ENCODE measurements at regions not wholly inside any gene's neighbourhood (a gene's known extent, or its start where the extent isn't known, plus 50 kb on each side); places are given as distances from the start of the nearest gene placed in this dataset.

GRCh38 chr6:139801571-139802321, 427.3 kb upstream of the CITED2 start (continued):
- TF ChIP-seq U2AF2 (optimal IDR thresholded peaks at IDR 0.05; ENCODE audit: low read depth, low read length) (no peak), MIER1 (IDR thresholded peaks at IDR 0.05; ENCODE audit: low read depth) (peak; percentile 89), MAFG (tag; conservative IDR thresholded peaks at IDR 0.05) (peak; percentile 50; the same call in 1 of the 2 replicates), AFF1 (IDR thresholded peaks at IDR 0.05; ENCODE audit: low read depth in 1 of 2, partially characterized antibody in 2 of 2) (peak in 1 of 2 experiments; percentile 31), ZNF717 (CRISPR knock-in tag; IDR thresholded peaks at IDR 0.05) (no peak), USF2 (CRISPR knock-in tag; IDR thresholded peaks at IDR 0.05) (no peak), MEIS2 (IDR thresholded peaks at IDR 0.05; ENCODE audit: partially characterized antibody) (peak; percentile 31), ZNF24 (IDR thresholded peaks at IDR 0.05) (peak; percentile 86), C11orf30 (IDR thresholded peaks at IDR 0.05; ENCODE audit: low read depth) (peak; percentile 60; the same call in 1 of the 2 replicates), JUND (IDR thresholded peaks at IDR 0.05; ENCODE audit: borderline replicate concordance, low read depth, low read length) (peak; percentile 22; the same call in 1 of the 2 replicates), JUND (tag; IDR thresholded peaks at IDR 0.05; ENCODE audit: borderline replicate concordance, low read depth, low read length) (peak; percentile 30; the same call in 1 of the 3 replicates), ZNF316 (IDR thresholded peaks at IDR 0.05) (peak; percentile 27; the same call in 1 of the 2 replicates), NFE2 (IDR thresholded peaks at IDR 0.05; ENCODE audit: low read depth) (peak; percentile 90), CHD1 (IDR thresholded peaks at IDR 0.05; ENCODE audit: low read length) (no peak), GABPB2 (CRISPR knock-in tag; conservative IDR thresholded peaks at IDR 0.05) (no peak), ZNF699 (CRISPR knock-in tag; IDR thresholded peaks at IDR 0.05; ENCODE audit: insufficient replicate concordance) (no peak), FOSL1 (tag; conservative IDR thresholded peaks at IDR 0.05) (peak; percentile 23; the same call in 1 of the 2 replicates), SP1 (CRISPR knock-in tag; IDR thresholded peaks at IDR 0.05) (no peak), EHMT2 (IDR thresholded peaks at IDR 0.05) (peak; percentile 98), MAFF (IDR thresholded peaks at IDR 0.05; ENCODE audit: low read length) (peak; percentile 53)

Data from K562 (cell line).